NCI-H748 (cell line): ENCODE measurements at regions not wholly inside any gene's neighbourhood (a gene's known extent, or its start where the extent isn't known, plus 50 kb on each side); places are given as distances from the start of the nearest gene placed in this dataset.

Source experiments
- DNase-seq: peaks from one replicate; lab custom pipeline; 2025; ENCODE audit not compliant: unreplicated experiment; lab: John Stamatoyannopoulos, UW

DNA sequence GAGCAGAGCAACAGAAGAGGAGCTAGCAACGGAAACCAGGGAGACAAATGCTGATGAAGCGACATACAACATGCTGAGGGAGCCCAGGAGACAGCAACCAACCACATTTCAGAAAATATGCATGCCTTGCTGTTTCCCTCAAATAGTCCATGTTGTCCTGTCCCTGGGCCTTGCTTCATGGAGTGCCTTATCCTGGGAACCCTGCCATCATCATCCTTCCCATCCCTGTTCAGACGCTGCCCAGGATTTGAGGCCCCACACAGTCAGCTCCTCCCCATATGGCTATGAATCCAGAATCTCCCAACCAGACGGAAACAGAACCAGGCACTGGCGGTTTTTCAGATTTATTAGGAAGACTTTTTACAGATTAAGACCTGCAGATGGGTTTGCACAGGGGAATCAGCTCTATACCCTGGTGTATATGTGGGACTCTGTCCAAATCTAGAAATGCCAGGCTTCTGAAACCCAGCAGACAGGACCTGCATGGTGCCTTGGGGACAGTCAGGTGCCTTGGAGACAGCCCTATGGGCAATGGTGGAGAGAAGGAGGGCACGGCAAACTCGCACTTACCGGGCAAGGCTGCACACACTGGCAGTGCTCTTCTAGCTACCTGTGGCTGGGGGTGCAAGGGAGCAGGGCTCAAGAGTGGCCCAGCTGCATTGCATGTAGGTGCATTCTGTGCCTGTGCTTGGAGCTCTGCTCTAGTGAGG, 199.7 kb upstream of the MAMLD1 start:
- no peak for DNase-seq

DNA sequence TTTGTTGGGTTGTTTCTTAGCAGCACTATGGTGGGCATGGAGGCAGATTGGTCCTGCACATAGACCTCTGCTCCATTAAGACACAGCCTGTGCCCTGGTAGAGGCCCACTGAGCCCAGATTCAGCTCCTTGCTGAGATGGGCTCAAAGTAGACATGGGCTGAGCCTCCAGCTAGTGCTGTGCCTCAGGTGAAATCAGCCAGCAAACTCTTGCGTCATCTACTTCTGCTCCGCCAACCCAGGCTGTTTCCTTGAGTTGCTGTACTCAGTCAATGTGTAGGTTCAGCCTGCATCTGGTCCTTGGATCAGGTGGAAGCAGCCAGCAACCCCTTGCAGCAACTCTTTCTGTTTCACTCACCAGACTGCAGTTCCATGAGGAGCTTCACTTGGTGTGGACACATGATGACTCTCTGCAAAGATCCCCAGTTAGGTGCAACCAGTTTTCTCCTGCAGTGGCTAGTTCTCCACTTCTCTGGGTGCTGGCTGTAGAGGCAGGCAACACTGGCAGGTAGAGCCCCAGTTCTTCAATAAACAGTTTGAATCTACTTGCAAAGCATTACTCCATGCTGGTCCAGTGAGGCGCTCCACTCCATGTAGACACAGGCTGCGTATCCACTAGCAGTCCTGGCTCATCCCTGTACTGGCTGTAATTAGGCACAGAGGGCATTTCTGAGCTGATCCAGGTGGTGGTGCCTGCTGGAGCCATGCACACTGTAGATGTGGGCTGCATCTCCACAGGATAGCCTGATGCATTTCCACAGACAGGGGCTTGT, 199.0 kb upstream of the MAMLD1 start:
- no peak for DNase-seq

DNA sequence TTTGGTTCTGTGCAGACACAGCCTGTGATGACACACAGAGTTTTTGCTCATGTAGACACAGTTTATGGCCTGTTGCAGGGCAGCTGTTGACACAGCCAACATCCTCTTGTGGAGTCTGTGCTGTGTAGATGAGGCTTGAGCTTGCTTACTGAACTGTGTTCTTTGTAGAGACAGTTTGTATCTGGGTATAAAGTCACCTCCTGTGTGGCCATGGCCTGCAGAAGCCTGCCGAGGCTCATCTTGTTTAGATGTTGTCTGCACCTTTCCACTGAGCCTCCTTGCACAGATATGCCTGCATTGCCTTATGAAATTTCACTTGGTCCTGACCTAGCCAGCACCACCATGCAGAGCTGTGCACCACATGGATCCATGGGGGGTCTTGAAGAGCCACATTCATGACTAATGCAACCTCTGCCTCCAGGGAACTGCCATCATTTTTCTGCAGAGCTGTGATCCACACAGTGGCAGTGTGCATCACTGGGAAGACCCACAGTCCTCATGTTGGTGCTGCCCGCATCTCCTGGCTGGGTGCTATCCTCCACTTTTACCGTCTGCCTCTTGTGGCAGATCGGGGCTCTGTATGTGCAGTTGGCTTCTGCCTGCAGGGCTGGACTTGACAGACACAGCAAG, 198.0 kb upstream of the MAMLD1 start:
- DNase-seq: no peak

DNA sequence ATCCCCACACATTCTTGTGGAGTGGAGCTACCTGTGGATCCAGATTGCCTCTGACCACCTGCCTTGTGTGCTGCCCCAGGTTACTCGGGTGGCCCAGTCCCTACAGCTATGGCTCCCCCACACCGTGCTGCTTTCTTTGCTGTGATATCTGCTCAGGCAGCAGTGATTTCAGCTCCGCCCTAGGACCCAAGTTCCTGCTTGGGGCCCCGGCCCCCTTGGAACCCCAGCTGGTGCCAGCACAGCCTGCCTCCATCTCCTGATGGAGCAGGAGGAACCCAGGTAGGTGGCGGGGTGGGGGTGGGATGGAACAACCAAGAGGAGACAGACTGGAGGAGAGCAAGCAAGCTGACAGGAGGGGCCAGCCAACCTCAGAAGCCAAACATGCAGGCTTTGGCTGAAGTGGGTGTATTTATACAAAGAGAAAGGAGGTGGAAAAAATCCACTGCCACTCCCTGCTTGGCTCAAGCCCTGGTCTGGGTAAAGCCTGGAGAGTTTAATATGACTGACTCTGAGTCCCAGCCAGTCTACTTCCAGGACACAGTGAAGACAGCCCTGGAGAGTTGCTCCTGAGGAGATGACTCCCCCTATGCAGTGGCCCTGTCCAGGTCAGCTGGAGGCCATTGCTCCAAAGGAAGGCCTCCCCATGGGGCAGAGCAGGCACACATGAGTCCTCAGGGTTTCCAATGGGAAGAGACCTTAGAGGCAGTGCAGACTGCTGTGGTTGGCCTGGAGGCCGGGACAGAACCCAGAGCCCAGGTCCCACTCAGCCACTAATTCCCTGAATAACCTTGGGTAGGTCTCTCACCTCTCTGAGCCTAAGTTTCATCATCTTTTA, 197.1 kb upstream of the MAMLD1 start:
- no peak for DNase-seq

DNA sequence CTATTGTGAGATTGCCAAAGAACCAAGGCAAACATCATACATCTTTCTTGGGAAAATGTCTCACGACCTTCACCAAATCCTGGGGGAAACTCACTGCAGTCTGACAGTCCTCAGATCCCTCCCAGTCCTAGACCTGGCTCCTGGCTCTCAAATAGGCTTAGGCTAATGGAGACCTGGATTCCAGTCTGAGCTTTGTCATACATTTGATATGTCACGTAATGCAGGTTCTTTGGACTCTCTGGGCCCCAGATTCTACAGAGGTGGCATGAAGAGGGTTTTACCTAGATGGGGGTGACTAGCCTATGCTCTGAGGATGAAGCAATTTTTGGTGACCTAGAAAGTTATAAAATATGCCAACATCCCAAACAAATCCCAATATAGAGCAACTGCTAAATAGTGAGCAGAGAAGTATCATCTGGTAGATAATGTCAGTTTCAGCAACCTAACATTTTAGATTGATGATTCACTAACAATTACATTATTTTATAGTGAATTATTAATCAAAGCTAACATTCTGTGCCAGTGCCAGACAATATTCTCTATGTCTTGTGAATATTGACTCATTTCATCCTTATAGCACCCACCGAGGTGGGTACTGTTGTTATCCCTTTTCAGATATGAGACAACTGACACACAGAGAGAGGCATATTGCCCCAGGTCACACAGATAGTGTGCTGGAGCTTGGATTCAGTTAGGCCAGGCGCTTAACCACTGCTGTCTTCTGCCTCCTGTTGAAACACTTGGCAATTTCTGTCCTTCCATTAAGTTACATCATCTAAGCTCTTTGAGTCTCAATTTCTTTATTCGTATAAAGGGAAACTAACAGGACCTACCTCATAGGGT, 195.4 kb upstream of the MAMLD1 start:
- no peak for DNase-seq

DNA sequence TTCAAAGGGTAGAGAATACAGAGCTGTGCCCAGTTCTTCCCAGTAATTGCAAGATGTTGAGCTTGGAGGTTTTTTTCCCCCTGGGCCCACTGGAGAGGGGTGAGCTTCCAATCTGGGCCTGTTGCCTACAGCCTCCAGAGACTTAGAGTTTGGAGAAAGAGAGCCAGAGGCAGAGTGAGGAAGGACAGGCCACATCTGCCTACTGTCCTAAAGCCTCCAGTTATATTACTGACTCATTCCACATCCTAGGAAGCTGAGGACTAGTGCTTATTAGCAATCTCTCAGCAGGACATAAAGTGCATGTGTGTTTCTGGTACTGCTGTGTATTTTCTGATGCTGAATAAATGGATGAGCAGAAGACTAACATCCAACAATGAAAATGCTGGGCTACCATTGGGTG, 181.0 kb upstream of the MAMLD1 start:
- DNase-seq: no peak

DNA sequence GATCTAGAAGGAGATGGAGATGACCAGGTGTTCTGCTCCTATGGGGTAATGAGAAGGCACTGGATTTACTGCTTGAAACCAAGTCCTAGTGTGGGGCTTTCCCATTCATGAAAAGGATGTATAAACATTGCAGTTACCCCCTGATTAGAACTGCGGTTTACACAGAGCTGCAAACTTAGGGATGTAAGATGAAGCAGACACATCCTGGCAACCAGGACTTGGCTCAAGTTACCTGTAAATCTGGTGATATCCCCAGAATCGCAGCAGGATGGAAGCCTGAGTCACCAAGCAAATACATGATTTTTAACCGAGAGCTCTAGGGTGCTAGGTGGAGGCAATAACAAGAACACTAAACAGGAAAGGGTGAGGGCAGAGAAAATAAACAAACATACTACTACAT, 178.6 kb upstream of the MAMLD1 start:
- no peak for DNase-seq

DNA sequence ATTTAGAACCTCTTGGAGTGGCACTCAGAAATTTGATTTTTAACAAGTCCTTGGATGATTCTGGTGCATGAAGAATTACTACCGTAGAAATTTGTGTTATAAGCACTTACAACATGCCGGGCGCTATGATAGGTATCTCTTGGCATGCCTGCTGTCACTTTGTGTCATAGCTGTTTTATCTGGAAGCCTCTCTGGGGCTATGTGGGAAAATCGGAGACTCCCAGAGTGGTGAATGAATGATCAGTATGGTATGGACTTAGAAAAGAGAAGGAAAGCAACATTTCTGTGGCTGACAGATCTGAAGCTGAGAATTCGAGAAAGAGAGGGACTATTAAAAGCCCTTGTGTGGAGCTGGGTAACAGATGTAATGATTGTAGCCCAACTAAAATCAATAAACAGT, 177.4 kb upstream of the MAMLD1 start:
- no peak for DNase-seq

DNA sequence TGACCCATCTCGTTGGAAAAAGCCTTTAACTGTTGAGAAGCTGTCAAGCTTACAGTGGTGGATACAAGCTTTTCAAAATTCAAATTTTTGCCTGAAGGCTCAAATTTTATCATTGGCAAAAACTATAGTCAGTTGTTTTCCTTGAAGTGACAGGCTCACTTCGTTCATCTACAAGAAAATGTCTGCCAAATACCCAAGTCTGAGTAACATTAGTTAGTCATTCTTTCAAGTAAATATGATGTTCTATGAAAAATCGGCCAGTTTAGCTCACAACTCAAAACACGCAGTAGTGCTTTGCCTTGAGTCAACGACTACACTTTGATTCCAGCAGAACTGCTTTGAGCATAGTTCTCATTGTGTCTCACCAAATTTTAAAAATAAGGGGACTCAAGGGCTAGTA, 170.3 kb upstream of the MAMLD1 start:
- DNase-seq: no peak

DNA sequence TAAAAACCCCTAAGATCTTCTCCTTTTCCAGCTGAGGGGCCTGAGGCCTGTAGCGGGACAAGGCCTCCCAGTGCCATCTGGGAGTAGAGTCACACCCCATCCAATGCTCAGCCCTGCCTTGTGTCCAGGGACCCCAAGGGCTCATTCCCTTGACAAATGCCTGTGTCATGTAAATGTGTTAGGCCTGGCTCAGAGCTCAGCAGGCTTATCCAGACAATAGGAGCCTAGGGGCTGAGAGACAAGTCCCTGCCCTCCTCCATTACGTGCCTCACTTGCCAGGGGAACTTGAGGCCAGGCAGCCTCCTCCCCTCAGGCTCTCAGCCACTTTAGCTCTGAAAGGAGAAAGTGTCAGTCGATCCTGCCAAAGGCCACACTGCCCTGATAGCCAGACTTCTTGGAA, 166.8 kb upstream of the MAMLD1 start:
- DNase-seq: no peak

DNA sequence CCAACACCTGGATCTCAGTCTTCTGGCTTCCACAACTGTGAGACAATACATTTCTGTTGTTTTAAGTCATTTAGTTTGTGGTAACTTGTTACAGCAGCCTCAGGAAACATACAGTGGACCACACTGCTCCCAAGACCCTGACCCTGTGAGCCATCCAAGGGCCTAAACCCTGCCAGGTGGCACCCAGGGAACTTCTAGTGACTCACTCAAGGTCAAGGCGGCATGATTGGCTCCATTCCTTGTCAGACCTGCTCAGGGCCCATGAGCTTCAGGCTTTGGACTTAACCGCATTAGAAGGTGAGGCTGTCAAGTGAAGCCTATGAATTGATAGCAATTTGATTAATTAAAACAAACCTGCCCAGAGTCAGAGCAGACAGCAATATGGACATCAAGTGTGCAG, 165.7 kb upstream of the MAMLD1 start:
- DNase-seq: no peak

DNA sequence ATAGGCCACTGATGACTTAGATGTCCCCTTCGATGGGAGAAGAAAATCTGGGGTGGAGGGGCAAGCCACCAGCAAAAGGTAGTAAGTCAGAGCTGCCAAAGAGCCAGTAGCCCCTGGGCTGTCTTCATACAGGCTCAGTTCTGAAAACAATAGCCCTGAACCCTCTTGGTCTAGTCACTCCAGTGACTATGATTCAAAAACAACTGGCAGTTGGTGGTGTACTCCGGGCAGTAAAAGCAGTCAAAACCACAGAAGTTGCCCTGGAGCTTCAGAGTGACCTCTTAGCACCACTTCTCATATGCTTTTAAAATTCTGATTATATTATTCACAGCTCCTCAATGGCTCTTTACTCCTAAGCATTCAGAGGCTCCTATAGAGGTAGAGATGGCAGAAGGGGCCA, 164.3 kb upstream of the MAMLD1 start:
- DNase-seq: no peak

DNA sequence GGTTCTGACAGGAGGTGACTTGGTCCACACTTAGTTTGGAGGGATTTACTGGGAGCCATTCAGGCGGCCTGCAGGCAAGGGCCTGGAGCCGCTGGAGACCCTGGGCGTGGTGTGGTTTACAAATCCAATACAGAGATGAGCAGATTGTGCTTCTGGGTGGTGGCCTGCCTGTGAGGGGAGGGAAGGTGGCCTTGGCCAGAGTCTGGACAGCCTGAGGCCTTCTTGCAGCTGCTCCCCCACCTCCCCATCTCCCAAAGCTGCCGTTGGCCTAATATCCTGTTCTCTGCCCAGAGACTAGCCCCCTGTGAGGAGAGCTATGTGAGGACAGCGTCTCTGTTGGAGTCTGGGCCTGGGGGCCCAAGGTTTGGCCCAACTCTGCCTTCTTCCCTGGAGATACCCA, 163.9 kb upstream of the MAMLD1 start:
- no peak for DNase-seq

DNA sequence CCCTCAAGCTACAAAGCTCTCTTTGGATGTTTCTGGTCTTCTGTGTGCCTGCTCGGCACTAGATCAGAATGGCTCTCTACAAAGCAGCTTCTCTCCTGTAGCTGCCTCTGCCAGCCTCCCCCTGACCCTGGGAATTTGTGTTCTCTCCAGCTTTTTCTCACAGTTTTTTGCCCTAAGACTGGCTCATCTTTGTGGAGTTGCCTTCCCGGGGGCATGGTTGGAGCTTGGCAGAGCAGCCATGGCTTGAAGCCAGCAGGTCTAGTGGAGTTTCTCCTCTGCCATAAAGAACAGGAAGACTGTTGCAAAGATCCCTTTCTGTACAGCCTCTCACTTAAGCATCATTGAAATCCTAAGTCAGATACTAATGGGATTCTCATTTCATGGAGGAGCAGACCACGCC, 163.3 kb upstream of the MAMLD1 start:
- no peak for DNase-seq

DNA sequence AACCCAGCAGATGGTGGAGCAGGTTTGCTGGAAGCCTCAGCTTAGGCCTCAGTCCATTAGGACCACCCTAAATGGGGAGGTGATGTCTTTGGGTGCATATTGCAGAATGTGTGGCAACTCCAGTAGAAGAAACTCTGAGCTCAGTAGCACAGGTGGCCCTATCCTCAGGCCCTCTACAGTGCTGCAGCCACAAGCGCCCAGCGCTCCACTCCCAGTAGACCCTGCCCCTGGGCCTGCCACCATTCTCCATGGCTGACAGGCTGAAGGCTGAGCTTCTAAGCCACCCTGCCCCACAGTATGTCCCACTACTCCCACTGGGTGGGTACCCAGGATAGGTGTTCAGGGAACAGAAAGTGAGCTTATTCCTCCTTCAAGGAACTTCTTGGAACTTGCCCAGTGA, 162.8 kb upstream of the MAMLD1 start:
- no peak for DNase-seq

DNA sequence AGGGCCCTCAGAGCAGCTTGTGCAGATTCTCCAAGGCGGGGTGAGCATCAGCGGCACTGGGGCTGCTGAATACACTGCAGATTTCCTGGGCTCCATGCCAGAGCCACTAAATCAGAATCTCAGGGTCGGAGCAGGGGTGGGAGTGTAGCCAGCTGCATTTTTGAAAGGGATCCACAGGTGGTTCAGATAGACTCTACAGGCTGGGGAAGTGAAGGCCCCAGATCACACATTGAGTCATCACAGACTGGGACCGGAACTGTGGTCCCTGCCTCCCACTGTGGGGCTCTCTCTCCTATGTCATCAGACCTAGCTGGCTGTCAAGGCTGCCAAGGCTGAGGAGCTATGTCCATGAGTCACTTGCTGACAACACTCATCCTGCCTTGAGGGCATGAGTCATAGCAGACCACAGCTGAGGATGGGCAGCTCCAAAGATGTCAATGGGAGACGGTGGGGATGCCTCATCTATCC, 162.3 kb upstream of the MAMLD1 start:
- no peak for DNase-seq

DNA sequence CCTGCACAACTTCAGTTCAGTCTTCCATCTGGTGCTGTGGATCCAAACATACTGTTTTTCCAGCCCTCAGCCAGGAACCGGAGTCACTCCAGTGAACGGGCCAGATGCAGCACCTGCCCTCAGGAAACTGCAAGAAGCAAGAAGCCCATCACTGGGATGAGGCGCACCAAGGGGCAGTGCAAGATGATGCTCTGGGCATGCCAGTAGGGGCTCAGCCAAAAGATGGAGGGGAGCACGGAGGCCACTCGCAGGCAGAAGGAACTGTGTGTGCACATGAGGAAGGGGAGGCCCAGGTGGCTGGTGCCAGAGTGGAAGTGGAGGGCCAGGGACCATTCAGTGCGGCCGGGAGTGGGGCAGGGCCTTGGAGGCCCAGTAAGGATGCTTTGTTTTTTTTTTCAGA, 161.7 kb upstream of the MAMLD1 start:
- no peak for DNase-seq

DNA sequence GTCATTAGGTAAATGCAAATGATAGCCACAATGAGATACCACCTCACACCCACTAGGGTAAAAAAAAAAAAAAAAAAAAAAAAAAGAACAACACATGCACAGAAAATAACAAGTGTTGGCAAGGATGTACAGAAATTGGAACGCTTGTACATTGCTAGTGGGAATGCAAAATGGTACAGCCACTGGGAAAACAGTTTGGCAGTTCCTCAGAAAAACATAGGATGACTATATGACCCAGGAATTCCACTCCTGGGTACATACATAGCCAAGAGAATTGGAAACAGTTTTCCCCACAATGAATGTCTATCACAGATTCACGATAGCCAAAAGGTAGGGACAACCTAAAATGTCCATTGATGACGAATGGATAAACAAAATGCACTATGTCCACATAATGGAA, 161.3 kb upstream of the MAMLD1 start:
- DNase-seq: no peak

DNA sequence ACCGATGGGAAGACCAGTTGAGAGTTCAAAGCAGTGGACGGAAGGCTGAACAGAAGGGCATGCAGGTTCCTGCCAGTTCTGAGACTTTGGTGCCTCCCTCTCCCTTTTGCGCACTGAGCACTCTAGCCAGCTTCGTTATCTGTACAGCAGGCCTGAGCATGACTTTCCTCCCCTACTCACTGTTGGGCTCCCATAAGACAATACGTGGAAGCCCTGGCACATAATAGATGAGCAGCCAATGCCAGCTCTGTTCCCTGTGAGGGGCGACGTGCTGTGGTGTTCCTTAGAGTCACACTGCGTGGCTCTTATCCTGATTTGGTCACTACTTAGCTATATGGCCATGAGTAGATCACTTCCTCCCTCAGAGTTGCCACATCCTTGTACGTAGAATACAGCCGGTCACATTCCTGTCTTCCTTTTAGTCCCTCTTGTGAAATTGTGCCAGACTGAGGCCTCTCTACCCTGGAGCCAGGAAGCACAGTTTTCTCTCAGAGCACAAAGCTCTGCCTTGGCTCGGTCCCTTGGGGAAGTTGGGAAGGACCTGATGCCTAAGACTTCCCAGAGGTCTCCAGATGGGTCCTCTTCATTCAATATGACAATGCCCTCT, 160.4 kb upstream of the MAMLD1 start:
- no peak for DNase-seq

DNA sequence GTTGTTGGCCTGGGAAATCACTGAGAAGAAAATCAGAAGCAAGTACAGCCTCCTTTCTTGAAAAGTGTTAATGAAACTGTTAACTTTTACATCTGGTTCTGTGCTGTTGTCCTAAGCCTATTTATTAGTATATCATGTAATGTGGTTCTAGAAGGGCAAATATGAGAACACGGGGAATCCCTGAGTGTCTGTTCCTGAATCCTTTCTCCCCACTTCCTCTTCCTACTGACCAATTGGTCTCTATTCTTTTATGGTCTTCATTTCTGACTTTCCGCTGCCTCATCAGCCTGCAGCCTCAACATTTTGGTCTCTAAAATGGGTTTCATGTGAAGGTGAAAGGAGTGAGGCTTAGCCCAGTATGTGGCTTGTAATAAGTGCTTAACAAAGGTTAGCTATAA, 159.9 kb upstream of the MAMLD1 start:
- DNase-seq: no peak
